NCI-H1105 treated with DMSO at 0.1 percent for 48 hours (cell line): ENCODE measurements at regions not wholly inside any gene's neighbourhood (a gene's known extent, or its start where the extent isn't known, plus 50 kb on each side); places are given as distances from the start of the nearest gene placed in this dataset.
A peak's percentile ranks its signal among the peaks of the same experiment; 100 is the strongest.
"Not testable (repeated sequence)": the region's sequence is repeated elsewhere in the genome, so short reads cannot be mapped to it uniquely, and the experiment has no call there.

Source experiments
- DNase-seq: peaks from one replicate; lab custom pipeline; 2025; lab: John Stamatoyannopoulos, UW

DNA sequence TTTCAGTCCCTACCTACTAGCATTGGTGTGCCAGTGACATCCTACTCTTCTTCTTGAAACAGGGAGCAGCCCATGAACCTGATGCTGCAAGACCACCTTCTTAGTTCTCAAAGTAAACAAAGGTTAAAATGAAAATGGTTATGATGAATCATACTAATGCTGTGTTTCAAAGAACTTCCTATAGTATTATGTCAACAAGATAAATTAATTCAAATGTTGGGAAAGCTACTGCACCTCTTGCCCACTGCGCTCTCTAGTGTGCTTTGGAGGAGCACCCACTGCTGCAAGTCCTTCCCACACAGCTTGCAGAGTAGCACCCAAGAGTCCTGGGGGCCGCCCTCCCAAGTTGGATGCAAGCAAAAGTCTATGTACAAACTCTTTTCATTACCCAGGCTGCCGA, 81.1 kb downstream of the CD200R1L start:
- DNase-seq: no peak

DNA sequence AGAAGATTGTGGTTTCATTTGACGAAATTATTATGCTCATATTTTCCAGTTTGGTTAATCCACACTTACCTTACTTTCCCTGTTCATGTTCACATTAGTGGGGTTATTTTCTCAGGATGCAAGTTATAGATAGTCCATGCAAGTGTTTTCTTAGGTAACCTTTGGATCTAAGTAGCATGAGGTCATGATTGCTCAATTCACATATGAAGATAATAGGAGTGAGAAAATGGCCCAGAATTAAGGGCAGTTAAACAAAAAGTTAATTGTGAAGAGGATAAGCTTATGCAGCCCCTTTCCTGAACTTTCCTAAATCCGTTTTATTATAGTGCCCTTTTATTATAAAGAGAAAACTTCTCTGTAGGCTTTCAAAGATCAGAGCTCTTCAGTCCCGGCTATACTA, 83.4 kb downstream of the CD200R1L start:
- no peak for DNase-seq

DNA sequence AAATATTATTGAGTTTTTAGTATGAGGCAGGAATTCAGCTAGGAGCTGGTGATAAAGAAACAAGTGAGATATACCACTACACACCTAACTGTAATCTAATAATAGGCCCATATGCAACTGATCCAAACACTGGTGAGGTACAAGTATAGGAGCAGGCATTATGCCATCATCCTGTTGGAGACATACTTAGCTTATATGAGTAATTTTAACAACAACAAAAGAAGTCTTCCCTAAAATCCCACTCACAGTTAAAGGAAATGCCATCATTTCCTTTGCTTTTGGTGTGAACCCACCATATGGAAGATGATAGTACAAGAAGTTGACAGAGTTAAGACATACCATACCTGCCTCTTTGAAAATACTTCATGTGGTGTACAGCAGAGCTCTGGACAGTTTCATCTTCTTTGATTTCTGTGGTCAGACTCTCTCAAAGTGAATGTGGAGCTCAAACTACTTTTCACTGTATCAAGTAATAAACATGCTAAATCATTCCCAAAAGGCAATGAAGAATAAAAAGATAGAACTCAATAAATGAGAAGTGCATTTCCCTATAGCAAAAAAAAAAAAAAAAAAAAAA, 85.5 kb downstream of the CD200R1L start:
- no peak for DNase-seq

DNA sequence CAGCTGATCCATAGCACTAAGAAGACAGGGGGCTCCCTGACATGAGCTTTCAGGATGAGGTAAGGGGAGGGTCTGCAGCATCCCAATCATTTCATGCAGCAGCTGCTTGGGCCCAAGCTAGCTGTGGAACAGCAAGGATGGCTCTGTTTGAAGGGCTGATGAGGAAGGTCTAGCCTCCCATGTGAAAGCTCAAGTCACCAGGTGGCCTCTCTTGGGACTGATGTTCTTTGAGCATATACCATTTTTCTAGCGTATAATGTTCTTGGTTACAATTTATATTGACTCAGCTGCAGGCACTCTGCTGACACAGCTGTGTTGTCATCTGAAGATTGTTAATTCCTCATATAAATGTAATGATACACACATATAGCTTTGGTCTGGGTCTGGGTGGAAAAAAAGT, 87.0 kb downstream of the CD200R1L start:
- no peak for DNase-seq

DNA sequence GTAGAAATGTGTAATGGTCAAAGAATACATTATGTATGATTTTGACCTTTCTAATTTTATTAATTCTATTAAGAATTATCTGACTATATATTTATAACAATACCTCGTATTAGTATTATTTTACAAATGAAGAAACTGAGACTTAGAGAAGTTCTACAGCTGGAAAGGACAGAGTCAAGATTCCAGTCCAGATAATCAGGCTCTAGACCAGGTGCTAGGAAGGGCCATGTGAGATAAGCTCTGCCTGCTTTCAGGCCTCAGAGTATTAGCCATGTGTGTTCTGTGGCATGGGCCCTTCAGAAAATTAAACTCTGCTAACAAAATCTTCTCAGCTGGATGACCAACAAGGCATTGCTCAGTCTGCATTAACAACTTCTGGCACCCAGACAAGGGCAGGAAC, 87.5 kb downstream of the CD200R1L start:
- no peak for DNase-seq

DNA sequence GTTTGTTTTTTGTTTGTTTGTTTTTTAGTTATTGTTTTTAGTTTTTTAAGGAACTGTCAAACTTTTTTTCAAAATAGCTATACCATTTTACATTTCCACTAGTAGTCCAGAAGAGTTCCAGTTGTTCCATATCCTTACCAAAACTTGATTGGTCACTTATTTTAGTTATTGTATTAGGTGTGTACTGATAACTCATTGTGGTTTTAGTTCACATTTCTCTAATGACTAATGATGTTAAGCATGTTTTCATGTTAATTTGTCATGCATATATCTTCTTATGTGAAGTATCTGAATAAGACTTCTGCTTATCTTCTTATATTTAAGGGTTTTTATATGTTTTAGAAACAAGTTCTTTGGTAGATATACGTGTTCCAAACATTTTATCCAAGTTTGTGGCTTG, 89.5 kb downstream of the CD200R1L start:
- DNase-seq: no peak

DNA sequence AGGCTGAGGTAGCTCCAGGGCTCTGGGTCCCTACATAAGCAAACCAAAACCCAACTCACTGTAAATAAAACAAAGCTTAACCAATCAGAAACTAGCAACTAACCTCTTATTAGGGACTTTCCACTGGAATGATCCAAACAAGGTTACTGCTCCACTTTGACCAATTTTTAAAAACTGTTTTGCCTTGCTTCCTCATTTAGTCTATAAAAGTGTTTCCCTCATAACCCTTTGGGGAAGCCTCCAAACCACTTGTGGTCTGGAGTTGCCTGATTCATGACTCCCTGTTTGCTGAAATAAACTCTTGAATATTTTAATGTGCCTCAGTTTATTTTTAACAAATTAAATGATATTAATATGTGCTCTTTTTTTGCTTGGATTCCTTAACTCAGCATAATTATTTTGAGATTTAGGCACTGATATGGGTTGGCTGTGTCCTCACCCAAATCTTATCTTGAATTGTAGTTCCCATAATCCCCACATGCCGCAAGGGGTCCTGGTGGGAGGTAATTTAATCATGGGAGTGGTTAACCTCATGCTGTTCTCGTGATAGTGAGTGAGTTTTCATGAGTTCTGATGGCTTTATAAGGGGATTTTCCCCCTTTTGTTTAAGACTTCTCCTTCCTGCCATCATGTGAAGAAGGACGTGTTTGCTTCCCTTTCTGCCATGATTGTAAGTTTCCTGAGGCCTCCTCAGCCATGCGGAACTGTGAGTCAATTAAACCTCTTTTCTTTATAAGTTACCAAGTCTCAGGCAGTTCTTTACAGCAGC, 90.6 kb downstream of the CD200R1L start:
- DNase-seq: no peak

DNA sequence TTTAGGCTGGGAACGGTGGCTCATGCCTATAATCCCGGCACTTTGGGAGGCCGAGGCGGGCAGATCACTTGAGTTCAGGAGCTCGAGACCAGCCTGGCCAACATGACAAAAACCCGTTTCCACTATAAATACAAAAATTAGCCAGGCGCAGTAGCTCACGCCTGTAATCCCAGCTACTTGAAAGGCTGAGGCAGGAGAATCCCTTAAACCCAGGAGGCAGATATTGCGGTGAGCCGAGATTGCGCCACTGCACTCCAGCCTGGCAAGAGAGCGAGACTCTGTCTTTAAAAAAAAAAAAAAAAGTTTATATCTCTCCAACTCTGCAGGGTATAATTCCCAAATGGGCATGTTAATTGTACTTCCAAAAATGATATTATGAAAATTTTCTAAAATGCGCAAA, 91.6 kb downstream of the CD200R1L start:
- not testable (repeated sequence) for DNase-seq

DNA sequence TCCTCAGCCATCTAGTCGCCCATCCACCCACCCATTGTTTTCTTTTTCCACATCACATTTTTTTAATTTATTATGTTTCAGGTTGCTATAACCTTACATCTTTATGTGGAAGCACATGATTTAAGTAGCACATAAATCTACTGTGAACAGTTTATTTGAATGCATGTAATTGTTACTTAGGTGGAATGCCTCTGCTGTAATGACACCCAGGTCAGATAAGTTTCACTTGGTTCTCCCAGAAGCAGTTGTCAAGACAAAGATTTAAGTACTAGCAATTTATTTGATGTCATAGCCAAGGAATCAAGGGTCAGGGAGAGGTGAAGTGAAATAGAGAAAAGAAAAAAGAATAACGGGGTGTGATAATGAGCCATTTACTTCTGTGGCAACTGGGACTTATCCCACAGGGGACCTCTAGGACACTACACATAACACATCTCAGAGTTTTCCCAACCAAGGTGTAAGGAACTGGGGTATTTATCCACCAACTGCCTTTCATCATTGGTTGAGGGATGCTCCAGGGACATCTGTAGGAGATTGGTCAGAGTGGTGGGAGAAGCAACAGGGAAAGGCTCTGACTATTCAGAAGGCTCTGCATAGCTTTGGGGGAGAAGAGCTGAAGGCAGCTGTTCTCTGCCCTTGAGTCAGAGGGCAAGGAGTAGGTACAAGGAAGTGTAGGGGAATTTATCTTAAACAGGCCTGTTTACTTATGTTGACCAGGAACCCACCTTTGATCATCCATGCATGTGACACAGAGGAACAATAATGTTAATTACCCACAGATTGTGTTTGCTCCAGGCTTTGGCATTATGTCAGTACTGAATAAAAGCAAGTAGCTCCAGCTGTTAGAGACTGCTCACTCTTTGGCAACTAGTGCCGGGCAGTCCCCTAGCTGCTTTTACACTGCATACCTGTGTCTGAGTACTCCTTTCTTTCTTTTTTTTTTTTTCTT, 94.8 kb downstream of the CD200R1L start:
- peak; percentile 6 for DNase-seq

DNA sequence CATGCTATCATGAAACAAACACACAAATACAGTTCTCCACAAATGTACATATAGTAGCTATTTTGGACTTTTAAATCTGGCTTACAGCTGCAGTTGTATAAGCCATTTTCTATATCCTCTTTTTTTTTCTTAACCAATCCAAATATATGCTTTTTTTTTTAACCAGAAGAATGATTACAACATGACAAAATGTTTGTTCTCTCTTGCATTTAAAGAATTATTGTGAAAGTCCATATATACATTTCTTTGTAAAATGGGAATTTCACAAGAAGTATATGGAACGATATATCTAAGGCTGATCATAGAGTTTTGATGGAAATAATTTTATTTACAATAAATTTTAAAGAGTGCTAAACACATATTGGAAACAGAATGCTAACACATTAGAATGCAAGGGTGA, 95.6 kb downstream of the CD200R1L start:
- DNase-seq: no peak

DNA sequence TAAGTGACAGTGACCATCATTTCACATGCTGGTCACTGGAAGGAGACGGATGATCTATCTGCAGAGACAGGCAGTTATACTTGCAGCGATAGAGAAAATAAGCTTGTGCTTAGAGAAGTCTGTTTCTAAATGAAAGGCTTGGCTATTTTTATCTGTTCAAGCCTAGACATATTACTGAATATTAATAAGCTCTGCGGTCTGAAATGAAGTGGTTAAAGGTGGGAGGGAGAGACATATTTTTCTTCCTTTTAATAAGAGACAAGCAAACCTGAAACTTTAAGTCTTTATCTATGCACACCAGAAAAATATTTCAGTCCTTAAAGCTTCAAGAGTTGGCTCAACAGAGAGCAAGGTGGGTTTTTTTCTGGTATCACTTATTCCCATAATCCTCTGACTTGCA, 99.0 kb downstream of the CD200R1L start:
- no peak for DNase-seq

DNA sequence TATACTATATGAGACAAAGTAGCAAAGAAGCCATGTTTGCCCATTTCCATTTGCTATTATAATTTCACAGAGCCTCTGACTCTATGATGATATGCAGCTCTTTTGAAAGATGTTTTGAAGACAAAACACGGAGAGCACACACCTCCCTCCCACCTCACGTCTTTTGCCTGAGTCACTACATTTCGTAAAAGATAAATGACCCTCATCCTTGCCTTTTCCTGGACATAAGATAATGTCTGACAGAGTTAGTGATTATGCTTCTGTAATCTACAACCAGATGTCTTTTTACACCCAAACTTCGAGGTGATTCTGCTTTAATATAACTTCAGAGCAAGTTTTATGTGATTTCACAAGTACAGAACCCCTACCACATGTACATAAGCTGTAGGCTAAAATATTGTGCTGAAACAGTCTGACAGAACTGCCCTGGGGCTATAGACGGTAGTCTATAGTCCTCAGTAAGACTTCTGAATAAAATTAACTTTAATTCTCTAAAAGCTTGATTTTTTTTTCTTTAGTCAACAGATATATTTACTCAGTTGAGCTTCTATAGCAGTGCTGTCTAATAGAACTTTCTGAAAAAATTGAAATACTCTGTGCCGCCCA, 99.9 kb downstream of the CD200R1L start:
- no peak for DNase-seq

DNA sequence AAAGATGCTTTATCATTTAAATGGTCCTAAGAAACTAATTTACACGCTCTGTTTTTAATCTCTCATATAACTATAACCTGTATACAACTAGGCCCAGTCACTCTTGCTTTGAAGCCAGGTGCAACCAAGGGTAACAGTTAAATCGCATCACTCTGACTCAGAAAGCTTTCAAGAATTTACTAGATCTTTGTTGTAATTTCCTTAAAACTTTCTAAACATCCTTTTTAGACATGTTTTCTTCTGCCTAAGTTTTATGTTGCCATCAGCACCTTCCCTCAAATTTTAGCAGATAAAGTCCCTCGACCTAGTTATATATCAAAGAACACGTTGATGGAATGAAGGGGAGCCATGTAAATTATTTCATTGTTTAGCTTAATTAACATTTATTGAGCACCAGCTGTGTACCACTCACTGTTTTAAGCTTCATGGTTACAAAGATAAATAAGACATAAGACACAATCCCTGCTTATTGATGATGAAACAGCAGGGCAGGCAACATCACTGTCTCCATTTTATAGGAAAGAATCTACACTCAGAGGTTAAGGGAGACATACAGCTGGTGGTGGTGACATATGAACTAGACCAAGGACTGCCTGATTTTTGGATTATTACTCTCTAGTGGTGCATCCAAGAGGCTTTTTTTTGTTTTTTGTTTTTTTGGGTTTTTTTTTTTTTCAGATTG, 101.0 kb downstream of the CD200R1L start:
- no peak for DNase-seq

DNA sequence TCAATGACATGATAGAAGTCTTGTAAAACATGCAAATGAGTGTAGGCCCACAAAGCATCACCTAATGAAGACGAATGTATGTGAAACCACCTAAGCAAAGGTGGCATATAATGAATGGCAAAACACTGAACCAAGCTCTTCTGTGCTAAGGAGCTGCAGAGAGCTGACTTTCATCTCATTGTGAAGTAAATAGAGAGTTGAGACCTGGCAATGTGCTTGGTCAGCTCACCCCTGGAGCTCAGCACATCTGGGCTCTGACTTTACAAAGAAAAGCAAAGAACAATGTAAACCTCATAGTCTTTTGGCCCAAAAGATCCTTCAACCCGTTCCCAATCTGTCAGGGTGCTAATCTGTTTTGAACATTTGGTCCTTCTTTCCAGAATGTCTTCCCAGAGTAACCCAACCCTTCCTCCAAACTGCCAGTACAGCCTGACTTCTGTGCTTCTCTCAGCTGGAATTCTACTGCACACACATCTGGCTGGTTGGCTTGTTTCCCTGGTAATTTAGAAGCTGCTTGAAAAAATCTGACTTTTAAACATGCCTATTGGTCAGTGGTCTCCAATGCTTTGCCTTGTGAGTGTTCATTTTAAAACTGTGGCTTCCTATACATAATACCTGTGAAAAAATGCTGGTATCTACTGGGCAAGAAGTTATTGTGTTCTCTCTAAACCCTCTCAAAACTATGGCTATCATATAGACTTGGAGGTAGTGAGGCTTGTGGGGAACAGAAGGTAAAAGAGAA, 101.7 kb downstream of the CD200R1L start:
- no peak for DNase-seq

DNA sequence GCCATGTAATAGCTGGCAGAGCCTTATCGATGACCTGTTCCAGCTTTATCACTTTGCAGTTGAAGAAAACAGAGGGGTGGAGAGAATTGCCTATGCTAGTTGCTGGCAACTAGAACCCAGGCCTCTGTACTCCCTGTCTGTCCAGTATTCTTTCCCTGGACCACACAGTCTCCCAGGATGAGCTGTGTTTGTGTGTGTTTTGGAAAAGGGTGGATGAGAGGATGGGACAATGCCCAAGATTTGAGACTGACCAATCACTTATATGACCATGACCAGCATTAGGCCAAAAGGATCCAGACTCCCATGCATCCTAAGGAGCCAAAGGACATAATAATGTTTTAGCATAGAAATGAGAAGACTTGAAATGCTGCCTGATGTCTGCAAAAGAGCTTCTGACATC, 102.6 kb downstream of the CD200R1L start:
- DNase-seq: no peak

DNA sequence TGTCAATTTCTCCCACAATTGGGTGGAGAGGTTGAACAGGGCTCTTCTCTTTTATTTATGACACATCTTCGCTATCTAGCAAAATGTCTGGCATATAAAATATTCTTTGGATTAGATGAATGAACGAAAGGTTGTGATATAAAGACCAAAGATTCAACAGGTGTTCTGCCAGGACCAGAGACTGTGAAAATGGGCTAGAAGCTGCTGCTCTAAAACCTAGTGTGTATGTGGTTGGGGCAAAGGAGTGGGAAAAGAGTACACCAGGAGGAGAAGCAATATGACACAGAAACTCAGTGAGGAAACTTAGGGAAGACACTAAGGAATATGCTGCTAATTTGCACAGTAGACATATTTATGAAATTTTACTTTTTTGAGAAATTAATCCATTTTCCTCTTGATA, 102.0 kb upstream of the CCDC80 start:
- no peak for DNase-seq

DNA sequence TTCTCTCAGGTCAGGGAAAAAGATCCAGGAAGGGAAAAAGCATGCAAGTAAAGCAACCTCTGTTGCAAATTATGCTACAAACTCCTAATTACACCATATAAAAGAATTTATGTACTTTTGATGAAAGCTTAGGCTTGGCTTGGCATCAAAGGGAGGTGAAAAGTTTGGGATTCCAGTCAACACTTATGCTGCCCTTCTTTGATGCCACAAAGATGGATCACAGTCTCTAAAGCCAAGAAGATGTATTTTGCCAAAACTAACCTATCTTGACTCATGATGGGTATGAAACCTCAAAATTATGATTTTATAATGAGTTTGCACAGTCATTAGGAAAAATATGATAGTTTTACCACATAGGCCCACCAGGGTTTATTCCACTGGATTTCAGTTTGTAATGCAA, 101.0 kb upstream of the CCDC80 start:
- DNase-seq: no peak

DNA sequence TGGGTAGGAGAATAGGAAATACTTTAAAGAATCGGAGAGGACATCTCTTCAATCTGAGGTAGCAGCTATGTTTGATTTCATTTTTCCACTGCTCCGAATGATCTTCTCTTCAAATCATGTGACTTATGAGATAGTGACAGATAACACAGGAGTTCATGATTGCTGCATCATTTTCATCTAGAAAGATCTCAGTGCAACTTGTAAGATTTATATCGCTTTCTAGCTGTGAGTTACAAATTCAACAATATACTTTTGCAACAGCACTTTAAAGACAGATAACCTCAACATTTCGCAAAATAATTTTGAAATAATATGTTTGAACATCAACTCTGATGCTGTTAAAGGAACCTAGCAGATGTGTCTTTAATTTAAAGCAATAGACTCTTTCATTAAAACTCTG, 99.9 kb upstream of the CCDC80 start:
- DNase-seq: no peak

DNA sequence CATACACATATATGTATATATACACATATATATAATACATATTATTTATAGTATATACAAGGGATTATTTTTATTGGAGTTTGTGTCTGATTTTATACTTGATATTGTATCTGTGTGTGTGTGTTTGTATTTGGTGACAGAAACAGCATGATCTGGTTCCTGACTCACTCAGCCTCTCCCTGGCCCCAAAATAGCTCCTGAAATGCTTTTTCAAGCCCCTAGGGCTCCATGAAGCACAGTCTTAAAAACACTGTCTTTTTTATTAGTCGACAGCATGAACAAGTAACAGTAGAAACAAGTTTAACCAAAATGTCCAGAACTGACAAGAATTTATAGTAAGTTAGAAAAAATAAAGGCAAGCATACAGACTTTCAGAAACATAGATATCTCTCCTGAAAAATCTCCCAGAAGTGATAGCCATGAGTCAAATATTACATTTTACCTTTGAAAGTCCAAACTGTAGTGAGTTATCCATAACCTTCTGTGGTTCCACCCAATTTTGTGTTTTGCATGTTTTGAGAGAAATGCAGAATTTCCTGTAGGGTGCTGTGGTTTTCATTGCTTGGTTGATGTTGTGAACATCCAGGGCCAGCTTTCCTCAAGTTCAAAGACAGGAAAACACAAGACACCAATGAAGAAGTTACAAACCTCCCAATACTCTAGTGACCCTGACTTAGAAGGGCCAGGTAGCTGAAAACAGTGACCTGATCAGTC, 98.5 kb upstream of the CCDC80 start:
- no peak for DNase-seq

DNA sequence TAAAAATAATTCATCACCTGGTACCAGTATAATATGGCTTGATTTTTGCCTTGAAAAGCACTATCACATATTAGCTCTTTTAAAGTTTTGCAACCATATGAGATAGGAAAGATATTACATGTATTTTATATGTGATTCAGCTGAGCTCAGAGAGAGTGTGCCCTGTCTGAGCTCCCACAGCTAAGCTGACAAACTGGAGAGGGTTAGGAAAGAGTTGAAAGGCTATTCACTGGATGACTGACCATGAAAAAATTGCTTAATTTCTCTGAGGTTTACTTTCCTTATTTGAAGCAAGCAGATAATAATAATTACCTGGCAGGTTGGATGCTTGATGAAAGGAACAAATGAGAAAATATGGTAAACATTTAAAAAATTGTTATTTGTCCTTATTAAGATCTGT, 97.4 kb upstream of the CCDC80 start:
- no peak for DNase-seq
